ENCODE measurements at regions not wholly inside any gene's neighbourhood (a gene's known extent, or its start where the extent isn't known, plus 50 kb on each side); places are given as distances from the start of the nearest gene placed in this dataset.

- no peak for TF ChIP-seq ETS1 (IDR thresholded peaks at IDR 0.05)
- no peak for TF ChIP-seq REST (IDR thresholded peaks at IDR 0.05; ENCODE audit: unreplicated experiment)
- TF ChIP-seq JUNB (IDR thresholded peaks at IDR 0.05; ENCODE audit: unreplicated experiment): no peak
Measured at GRCh38 chr13:22693691-22694090, 487.1 kb upstream of the SGCG start (continued).

- peak overlapping the region; percentile 59; the same call in 2 of the 3 replicates for H3K4me3 Mint-ChIP-seq
- DNase-seq (ENCODE audit: low spot score) (peak; percentile 41), ATAC-seq (peak; percentile 89)
- H3K79me2 ChIP-seq (replicated peaks; ENCODE audit: insufficient read depth): no peaks in the 10 kb centered on the region
- H3K9me3 Mint-ChIP-seq: peaks cover 19% of the 10 kb centered on the region
- peak overlapping the region; percentile 36; the same call in 1 of the 2 replicates for H3K4me3 ChIP-seq
- H4K20me1 ChIP-seq (replicated peaks; ENCODE audit: insufficient read depth): no peaks in the 10 kb centered on the region
- H3K27ac ChIP-seq (ENCODE audit: low read depth): no peak overlapping the region
- H3K36me3 ChIP-seq (ENCODE audit: insufficient read depth): peaks cover 2% of the 10 kb centered on the region; the same call in 1 of the 2 replicates
- H3K9me2 ChIP-seq (ENCODE audit: insufficient read depth): peaks cover 2% of the 10 kb centered on the region; the same call in 1 of the 2 replicates
- TF ChIP-seq ETS1 (IDR thresholded peaks at IDR 0.05): no peak
- TF ChIP-seq STAT1 (IDR thresholded peaks at IDR 0.05; ENCODE audit: unreplicated experiment): no peak
- H3K4me1 Mint-ChIP-seq: no peaks in the 10 kb centered on the region
- H3F3A ChIP-seq (replicated peaks; ENCODE audit: low read depth): no peaks in the 10 kb centered on the region
- peaks cover 11% of the 10 kb centered on the region; the same call in 2 of the 3 replicates for H3K36me3 Mint-ChIP-seq (ENCODE audit: low read depth)
- H2AFZ ChIP-seq: peak overlapping the region; percentile 5; the same call in 1 of the 2 replicates
- H3K4me1 ChIP-seq (ENCODE audit: insufficient read depth): no peaks in the 10 kb centered on the region
- H3K27me3 ChIP-seq (ENCODE audit: insufficient read depth): no peaks in the 10 kb centered on the region
- H3K27me3 Mint-ChIP-seq (ENCODE audit: insufficient read depth, low read depth, poor library complexity): peaks cover 2% of the 10 kb centered on the region
- H3K27ac Mint-ChIP-seq: no peak overlapping the region
- H3K4me2 ChIP-seq: 0 out of 2 replicates have a peak overlapping the region, but pooled peaks have one; percentile 18
Measured at GRCh38 chr13:22696433-22696832, 484.3 kb upstream of the SGCG start.

- no peaks in the 10 kb centered on the region for H3K4me1 ChIP-seq (ENCODE audit: insufficient read depth)
- no peak overlapping the region for H3K4me3 ChIP-seq
- no peaks in the 10 kb centered on the region for H3K4me1 Mint-ChIP-seq
- TF ChIP-seq ZNF114 (CRISPR knock-in tag; IDR thresholded peaks at IDR 0.05): no peak
- no peak for TF ChIP-seq REST (IDR thresholded peaks at IDR 0.05; ENCODE audit: unreplicated experiment)
- TF ChIP-seq ETS1 (IDR thresholded peaks at IDR 0.05): no peak
- H3K27me3 ChIP-seq (ENCODE audit: insufficient read depth): no peaks in the 10 kb centered on the region
- peaks cover 2% of the 10 kb centered on the region; the same call in 1 of the 2 replicates for H3K9me2 ChIP-seq (ENCODE audit: insufficient read depth)
- peaks cover 8% of the 10 kb centered on the region; the same call in 2 of the 3 replicates for H3K36me3 Mint-ChIP-seq (ENCODE audit: low read depth)
- DNase-seq (ENCODE audit: low spot score) (no peak), ATAC-seq (no peak)
- H3K4me2 ChIP-seq: no peak overlapping the region
- H3K27ac ChIP-seq (ENCODE audit: low read depth): no peak overlapping the region
- H4K20me1 ChIP-seq (replicated peaks; ENCODE audit: insufficient read depth): no peaks in the 10 kb centered on the region
- H3F3A ChIP-seq (replicated peaks; ENCODE audit: low read depth): no peaks in the 10 kb centered on the region
- no peak overlapping the region for H3K27ac Mint-ChIP-seq
- no peaks in the 10 kb centered on the region for H3K79me2 ChIP-seq (replicated peaks; ENCODE audit: insufficient read depth)
- H2AFZ ChIP-seq: no peak overlapping the region
- peaks cover 2% of the 10 kb centered on the region for H3K27me3 Mint-ChIP-seq (ENCODE audit: insufficient read depth, low read depth, poor library complexity)
- no peak overlapping the region for H3K4me3 Mint-ChIP-seq
- H3K36me3 ChIP-seq (ENCODE audit: insufficient read depth): no peaks in the 10 kb centered on the region
- peaks cover 16% of the 10 kb centered on the region for H3K9me3 Mint-ChIP-seq
Measured at GRCh38 chr13:22698467-22698866, 482.3 kb upstream of the SGCG start.

Data from GM23338 (cell line).